Adrenal gland (tissue), 5 donors: ENCODE measurements at regions not wholly inside any gene's neighbourhood (a gene's known extent, or its start where the extent isn't known, plus 50 kb on each side); places are given as distances from the start of the nearest gene placed in this dataset.

Experiments
- POLR2A ChIP-seq, 2 donors: fragments of 450-650 bp; IDR thresholded peaks; one replicate each; pipeline ENCODE4 v1.6.1; 2017; ENCODE audit warnings: antibody characterized with exemption in 2 of 2, mild to moderate bottlenecking in 2 of 2, moderate library complexity in 1 of 2
- TF ChIP-seq, protein P1 (sequence below), 6 experiments: fragments of 450-650 bp in 4 of 6; fragments of 200-600 bp in 2 of 6; sonication (generic) in 1 of 6; IDR thresholded peaks; 1 replicate in 5 of 6; 2 replicates in 1 of 6; pipeline versions ENCODE4 v1.5.1 to v1.8.0; 2016 to 2021; ENCODE audit warnings: antibody characterized with exemption in 6 of 6, mild to moderate bottlenecking in 2 of 6, moderate library complexity in 1 of 6
- donor health status: DM: no; HTN: no; CAD: no.

DNA sequence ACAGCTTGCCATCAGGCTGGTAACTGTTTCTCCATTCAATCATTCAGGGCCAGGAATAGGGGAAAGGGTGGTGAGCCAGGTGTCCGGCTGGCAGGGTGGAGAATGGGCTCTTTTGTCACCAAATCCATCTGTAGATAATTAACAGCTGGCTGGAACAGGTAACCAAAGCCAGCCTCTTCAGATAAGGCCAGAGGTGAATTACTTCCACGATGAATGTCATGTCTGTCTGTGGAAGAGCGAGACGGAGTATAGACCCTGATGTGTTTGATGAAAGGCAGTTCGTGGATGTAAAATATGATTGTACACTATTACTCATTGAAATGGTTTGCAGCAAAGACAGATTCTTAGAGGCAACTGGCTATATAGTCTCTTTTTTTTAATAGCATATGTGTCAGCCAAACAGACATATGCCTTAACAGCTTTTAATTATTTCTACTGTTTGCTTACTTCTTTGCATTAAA is 149.8 kb downstream of the KLF6 start:
- TF ChIP-seq, protein P1, sequence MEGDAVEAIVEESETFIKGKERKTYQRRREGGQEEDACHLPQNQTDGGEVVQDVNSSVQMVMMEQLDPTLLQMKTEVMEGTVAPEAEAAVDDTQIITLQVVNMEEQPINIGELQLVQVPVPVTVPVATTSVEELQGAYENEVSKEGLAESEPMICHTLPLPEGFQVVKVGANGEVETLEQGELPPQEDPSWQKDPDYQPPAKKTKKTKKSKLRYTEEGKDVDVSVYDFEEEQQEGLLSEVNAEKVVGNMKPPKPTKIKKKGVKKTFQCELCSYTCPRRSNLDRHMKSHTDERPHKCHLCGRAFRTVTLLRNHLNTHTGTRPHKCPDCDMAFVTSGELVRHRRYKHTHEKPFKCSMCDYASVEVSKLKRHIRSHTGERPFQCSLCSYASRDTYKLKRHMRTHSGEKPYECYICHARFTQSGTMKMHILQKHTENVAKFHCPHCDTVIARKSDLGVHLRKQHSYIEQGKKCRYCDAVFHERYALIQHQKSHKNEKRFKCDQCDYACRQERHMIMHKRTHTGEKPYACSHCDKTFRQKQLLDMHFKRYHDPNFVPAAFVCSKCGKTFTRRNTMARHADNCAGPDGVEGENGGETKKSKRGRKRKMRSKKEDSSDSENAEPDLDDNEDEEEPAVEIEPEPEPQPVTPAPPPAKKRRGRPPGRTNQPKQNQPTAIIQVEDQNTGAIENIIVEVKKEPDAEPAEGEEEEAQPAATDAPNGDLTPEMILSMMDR (IDR thresholded peaks at IDR 0.05): no peak
- no peak for TF ChIP-seq POLR2A (IDR thresholded peaks at IDR 0.05)
